RPMI7951 (cell line): ENCODE measurements at regions not wholly inside any gene's neighbourhood (a gene's known extent, or its start where the extent isn't known, plus 50 kb on each side); places are given as distances from the start of the nearest gene placed in this dataset.

Source experiments
- DNase-seq: peaks from one replicate; pipeline ENCODE4 v3.0.0-alpha.2; 2012; ENCODE audit warnings: low read depth

- DNase-seq, result no peak
Observed at GRCh38 chr1:170271430-170272161, 125.8 kb downstream of the NTMT2 start.

GRCh38 chr1:170273291-170274130 is 127.8 kb downstream of the NTMT2 start:
- DNase-seq, result no peak

GRCh38 chr1:170274131-170274501 is 128.4 kb downstream of the NTMT2 start:
- DNase-seq, result no peak

- no peak for DNase-seq
Observed at GRCh38 chr1:170277985-170278384, 132.2 kb downstream of the NTMT2 start.

- DNase-seq, result no peak
Observed at GRCh38 chr1:170284016-170284415, 138.3 kb downstream of the NTMT2 start.

- DNase-seq, result no peak
Observed at GRCh38 chr1:170284512-170284911, 138.8 kb downstream of the NTMT2 start.

GRCh38 chr1:170284951-170285350 is 139.2 kb downstream of the NTMT2 start:
- no peak for DNase-seq

- DNase-seq, result no peak
Observed at GRCh38 chr1:170288155-170288554, 142.4 kb downstream of the NTMT2 start.

- no peak for DNase-seq
Observed at GRCh38 chr1:170290276-170290675, 144.5 kb downstream of the NTMT2 start.

GRCh38 chr1:170290991-170291390 is 145.2 kb downstream of the NTMT2 start:
- no peak for DNase-seq

GRCh38 chr1:170291516-170291915 is 145.8 kb downstream of the NTMT2 start:
- no peak for DNase-seq

GRCh38 chr1:170296211-170296610 is 150.5 kb downstream of the NTMT2 start:
- DNase-seq, result no peak

GRCh38 chr1:170296642-170297041 is 150.9 kb downstream of the NTMT2 start:
- peak; percentile 54 for DNase-seq

GRCh38 chr1:170301596-170301995 is 155.8 kb downstream of the NTMT2 start:
- no peak for DNase-seq

- no peak for DNase-seq
Observed at GRCh38 chr1:170303034-170303433, 157.3 kb downstream of the NTMT2 start.

GRCh38 chr1:170305777-170306512 is 160.2 kb downstream of the NTMT2 start:
- DNase-seq, result peak; percentile 27

- DNase-seq, result no peak
Observed at GRCh38 chr1:170306513-170306910, 160.8 kb downstream of the NTMT2 start.

- DNase-seq, result no peak
Observed at GRCh38 chr1:170306948-170307347, 161.2 kb downstream of the NTMT2 start.

- peak; percentile 62 for DNase-seq
Observed at GRCh38 chr1:170307426-170307825, 161.7 kb downstream of the NTMT2 start.

- DNase-seq, result peak; percentile 96
Observed at GRCh38 chr1:170309389-170310013, 163.7 kb downstream of the NTMT2 start.

- DNase-seq, result no peak
Observed at GRCh38 chr1:170310014-170310405, 164.3 kb downstream of the NTMT2 start.

GRCh38 chr1:170310951-170311350 is 165.2 kb downstream of the NTMT2 start:
- no peak for DNase-seq
